ENCODE measurements at regions not wholly inside any gene's neighbourhood (a gene's known extent, or its start where the extent isn't known, plus 50 kb on each side); places are given as distances from the start of the nearest gene placed in this dataset.
"Not testable (repeated sequence)": the region's sequence is repeated elsewhere in the genome, so short reads cannot be mapped to it uniquely, and the experiment has no call there.

- Mint-ChIP-seq H3K4me1 (ENCODE audit: low read depth) (peaks cover 5% of the 10 kb centered on the region), H3K9me3 (ENCODE audit: low read depth) (no peaks in the 10 kb centered on the region), H3K4me3 (ENCODE audit: low read depth) (no peak overlapping the region), H3K27me3 (peaks cover 9% of the 10 kb centered on the region), H3K36me3 (ENCODE audit: insufficient read depth) (no peaks in the 10 kb centered on the region), H3K27ac (no peak overlapping the region)
- no peak for DNase-seq (ENCODE audit: low spot score, unreplicated experiment)
- TF ChIP-seq CTCF (IDR thresholded peaks at IDR 0.05; ENCODE audit: unreplicated experiment): no peak
These were observed 75.5 kb upstream of the CLDN5 start for GRCh38 chr22:19599626-19600243.

GRCh38 chr22:19603346-19603745 is 79.1 kb upstream of the CLDN5 start:
- H3K27ac Mint-ChIP-seq; DNase-seq (ENCODE audit: low spot score, unreplicated experiment); H3K9me3 Mint-ChIP-seq (ENCODE audit: low read depth); H3K36me3 Mint-ChIP-seq (ENCODE audit: insufficient read depth); H3K4me1 Mint-ChIP-seq (ENCODE audit: low read depth); H3K4me3 Mint-ChIP-seq (ENCODE audit: low read depth): not testable (repeated sequence)
- H3K27me3 Mint-ChIP-seq: peaks cover 21% of the 10 kb centered on the region

GRCh38 chr22:19603767-19604166 is 79.6 kb upstream of the CLDN5 start:
- peaks cover 8% of the 10 kb centered on the region for H3K4me1 Mint-ChIP-seq (ENCODE audit: low read depth)
- H3K27ac Mint-ChIP-seq: no peak overlapping the region
- H3K27me3 Mint-ChIP-seq: peaks cover 26% of the 10 kb centered on the region
- no peaks in the 10 kb centered on the region for H3K36me3 Mint-ChIP-seq (ENCODE audit: insufficient read depth)
- H3K4me3 Mint-ChIP-seq (ENCODE audit: low read depth): no peak overlapping the region
- DNase-seq (ENCODE audit: low spot score, unreplicated experiment): no peak
- H3K9me3 Mint-ChIP-seq (ENCODE audit: low read depth): no peaks in the 10 kb centered on the region
- TF ChIP-seq CTCF (IDR thresholded peaks at IDR 0.05; ENCODE audit: unreplicated experiment): no peak

GRCh38 chr22:19604711-19605268 is 80.6 kb upstream of the CLDN5 start:
- no peak for TF ChIP-seq CTCF (IDR thresholded peaks at IDR 0.05; ENCODE audit: unreplicated experiment)
- H3K36me3 Mint-ChIP-seq (ENCODE audit: insufficient read depth): no peaks in the 10 kb centered on the region
- peaks cover 8% of the 10 kb centered on the region for H3K4me1 Mint-ChIP-seq (ENCODE audit: low read depth)
- no peak overlapping the region for H3K27ac Mint-ChIP-seq
- H3K27me3 Mint-ChIP-seq: peaks cover 31% of the 10 kb centered on the region
- DNase-seq (ENCODE audit: low spot score, unreplicated experiment): no peak
- H3K9me3 Mint-ChIP-seq (ENCODE audit: low read depth): no peaks in the 10 kb centered on the region
- no peak overlapping the region for H3K4me3 Mint-ChIP-seq (ENCODE audit: low read depth)

- Mint-ChIP-seq H3K4me1 (ENCODE audit: low read depth) (peaks cover 8% of the 10 kb centered on the region), H3K27ac (no peak overlapping the region), H3K9me3 (ENCODE audit: low read depth) (no peaks in the 10 kb centered on the region), H3K27me3 (peaks cover 31% of the 10 kb centered on the region), H3K4me3 (ENCODE audit: low read depth) (no peak overlapping the region), H3K36me3 (ENCODE audit: insufficient read depth) (no peaks in the 10 kb centered on the region)
- DNase-seq (ENCODE audit: low spot score, unreplicated experiment): no peak
- TF ChIP-seq CTCF (IDR thresholded peaks at IDR 0.05; ENCODE audit: unreplicated experiment): no peak
These were observed 81.5 kb upstream of the CLDN5 start for GRCh38 chr22:19605508-19606331.
